ENCODE measurements at regions not wholly inside any gene's neighbourhood (a gene's known extent, or its start where the extent isn't known, plus 50 kb on each side); places are given as distances from the start of the nearest gene placed in this dataset.

DNA sequence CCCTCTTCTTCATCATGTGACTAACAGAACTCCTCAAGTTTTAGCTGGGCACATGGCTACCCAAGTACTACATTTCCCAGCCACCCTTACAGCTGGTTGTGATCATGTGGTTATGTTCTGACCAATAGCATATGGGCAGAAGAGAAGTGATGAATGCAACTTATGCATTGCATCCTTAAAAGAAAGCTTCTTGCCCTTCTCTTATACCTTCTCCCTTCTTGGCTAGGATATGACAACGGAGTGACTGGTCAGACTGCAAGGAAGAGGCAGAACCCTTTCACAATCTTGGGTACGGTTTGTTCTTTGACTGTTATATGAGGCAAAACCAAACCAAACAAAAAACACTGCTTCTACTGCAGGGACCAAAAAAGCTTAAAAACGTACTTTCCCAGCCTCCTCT is 66.5 kb upstream of the MAX start:
- no peaks in the 10 kb centered on the region for H3K36me3 ChIP-seq (replicated peaks in 1 of 2; ENCODE audit: insufficient read depth in 1 of 2, low read depth in 2 of 2)
- H3K4me3 ChIP-seq, result no peak overlapping the region
- no peak for DNase-seq
- intact Hi-C loops (cut with DNase I), result loop anchor here (5.0 kb wide), 1 partner anchor 658 kb away; no protein-coding TSS in a partner anchor
- peaks cover 0 to 8% of the 10 kb centered on the region in 2 donors for H3K27me3 ChIP-seq
- 68 to 70% methylated on average over 3 of the region's 3 CpGs for WGBS, 2 donors
- H3K4me1 ChIP-seq, result peaks cover 10% of the 10 kb centered on the region
- TF ChIP-seq, protein P1, sequence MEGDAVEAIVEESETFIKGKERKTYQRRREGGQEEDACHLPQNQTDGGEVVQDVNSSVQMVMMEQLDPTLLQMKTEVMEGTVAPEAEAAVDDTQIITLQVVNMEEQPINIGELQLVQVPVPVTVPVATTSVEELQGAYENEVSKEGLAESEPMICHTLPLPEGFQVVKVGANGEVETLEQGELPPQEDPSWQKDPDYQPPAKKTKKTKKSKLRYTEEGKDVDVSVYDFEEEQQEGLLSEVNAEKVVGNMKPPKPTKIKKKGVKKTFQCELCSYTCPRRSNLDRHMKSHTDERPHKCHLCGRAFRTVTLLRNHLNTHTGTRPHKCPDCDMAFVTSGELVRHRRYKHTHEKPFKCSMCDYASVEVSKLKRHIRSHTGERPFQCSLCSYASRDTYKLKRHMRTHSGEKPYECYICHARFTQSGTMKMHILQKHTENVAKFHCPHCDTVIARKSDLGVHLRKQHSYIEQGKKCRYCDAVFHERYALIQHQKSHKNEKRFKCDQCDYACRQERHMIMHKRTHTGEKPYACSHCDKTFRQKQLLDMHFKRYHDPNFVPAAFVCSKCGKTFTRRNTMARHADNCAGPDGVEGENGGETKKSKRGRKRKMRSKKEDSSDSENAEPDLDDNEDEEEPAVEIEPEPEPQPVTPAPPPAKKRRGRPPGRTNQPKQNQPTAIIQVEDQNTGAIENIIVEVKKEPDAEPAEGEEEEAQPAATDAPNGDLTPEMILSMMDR (IDR thresholded peaks at IDR 0.05), result no peak
- peak; percentile 10 for ATAC-seq
- H3K9me3 ChIP-seq, result no peaks in the 10 kb centered on the region
- no peak overlapping the region for H3K27ac ChIP-seq

DNA sequence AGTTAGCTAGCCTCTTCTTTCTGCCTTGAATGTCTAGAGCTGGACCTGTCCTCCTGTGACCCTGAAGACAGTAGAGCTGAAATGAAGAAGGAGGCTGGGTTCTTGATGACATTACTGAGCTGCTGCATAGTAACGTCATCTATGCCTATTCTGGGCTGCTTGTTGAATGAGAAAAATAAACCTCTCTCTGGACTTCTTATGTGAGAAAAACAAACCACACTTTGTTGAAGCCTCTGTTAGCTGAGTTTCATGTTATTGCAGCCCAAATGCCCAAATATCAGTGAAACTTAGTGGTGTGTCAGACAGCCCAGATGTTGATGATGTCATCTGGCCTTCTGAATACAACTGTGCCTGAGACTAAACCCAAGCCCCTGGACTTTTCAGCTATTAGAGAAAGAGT is 67.0 kb upstream of the MAX start:
- Histone ChIP-seq H3K36me3 (replicated peaks in 1 of 2; ENCODE audit: insufficient read depth in 1 of 2, low read depth in 2 of 2) (no peaks in the 10 kb centered on the region), H3K4me1 (peaks cover 10% of the 10 kb centered on the region), H3K4me3 (no peak overlapping the region), H3K27me3 (peaks cover 0 to 8% of the 10 kb centered on the region in 2 donors), H3K9me3 (no peaks in the 10 kb centered on the region), H3K27ac (no peak overlapping the region)
- ATAC-seq (no peak), DNase-seq (no peak)
- 78 to 80% methylated on average over 1 of the region's 1 CpG for WGBS, 2 donors
- TF ChIP-seq, protein P1 (IDR thresholded peaks at IDR 0.05), result no peak
- no peak for TF ChIP-seq POLR2A (IDR thresholded peaks at IDR 0.05)
- intact Hi-C loops (cut with DNase I), result loop anchor here (5.0 kb wide), 1 partner anchor 658 kb away; no protein-coding TSS in a partner anchor

DNA sequence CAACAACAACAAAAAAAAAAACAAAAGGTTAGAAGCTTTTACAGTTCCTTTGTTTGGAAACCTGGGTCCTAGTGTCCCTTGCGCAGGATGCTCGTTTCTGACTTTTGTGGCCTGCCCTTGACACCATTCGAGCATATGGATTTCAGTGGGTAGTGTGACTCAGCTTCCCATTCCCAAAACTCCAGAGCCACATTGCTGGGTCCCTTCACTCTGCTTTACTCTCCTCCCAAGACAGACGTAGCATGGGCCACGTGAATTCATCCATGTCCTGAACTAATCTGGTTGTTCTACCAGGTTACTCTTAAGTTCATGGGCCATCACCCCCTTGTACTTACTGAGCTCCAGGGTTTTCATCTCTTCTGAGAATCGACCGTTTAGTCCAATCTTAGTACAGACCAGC is 68.0 kb upstream of the MAX start:
- peaks cover 0 to 8% of the 10 kb centered on the region in 2 donors for H3K27me3 ChIP-seq
- WGBS, 2 donors, result 46 to 59% methylated on average over 7 of the region's 7 CpGs
- intact Hi-C loops (cut with DNase I), result no loop called here
- H3K4me1 ChIP-seq, result peaks cover 10% of the 10 kb centered on the region
- no peak overlapping the region for H3K4me3 ChIP-seq
- DNase-seq (no peak), ATAC-seq (peak; percentile 19)
- no peak for TF ChIP-seq POLR2A (IDR thresholded peaks at IDR 0.05)
- TF ChIP-seq, protein P1 (IDR thresholded peaks at IDR 0.05), result no peak
- H3K9me3 ChIP-seq, result no peaks in the 10 kb centered on the region
- H3K36me3 ChIP-seq (replicated peaks in 1 of 2; ENCODE audit: insufficient read depth in 1 of 2, low read depth in 2 of 2), result no peaks in the 10 kb centered on the region
- H3K27ac ChIP-seq, result no peak overlapping the region

DNA sequence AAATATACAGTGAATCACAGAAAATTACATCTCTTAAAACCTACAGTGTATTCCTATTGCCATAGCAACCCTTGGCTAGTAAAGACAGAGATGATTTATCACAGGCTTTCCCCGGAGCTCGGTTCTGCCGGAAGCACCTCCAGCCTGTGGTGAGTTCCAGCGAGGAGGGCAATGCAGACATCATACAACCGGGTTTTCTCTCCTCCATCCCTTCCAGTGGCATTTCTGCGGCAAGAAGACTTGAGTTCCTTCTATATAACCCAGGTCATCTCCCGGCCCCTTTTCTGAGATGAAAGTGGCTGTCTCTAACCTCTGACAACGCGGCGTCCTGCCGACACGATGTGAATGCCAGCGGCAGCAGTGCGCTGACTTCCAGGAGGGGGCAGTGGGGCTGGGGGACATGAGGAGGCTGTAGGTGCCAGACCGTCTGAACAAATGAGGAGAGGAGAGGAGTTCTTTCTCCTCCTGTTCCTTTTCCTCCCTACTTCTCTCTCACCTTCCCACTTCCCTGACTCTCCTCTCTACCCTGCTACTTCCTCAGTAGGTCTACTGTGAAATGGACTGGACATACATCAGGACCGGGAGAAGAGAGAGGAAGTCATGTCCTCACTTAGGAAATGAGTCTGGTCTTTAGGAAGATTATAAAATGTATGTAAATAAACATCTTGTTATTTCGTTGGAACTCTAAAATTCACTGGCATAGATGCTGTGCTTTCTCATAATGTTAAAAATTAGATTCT is 68.6 kb upstream of the MAX start:
- no peaks in the 10 kb centered on the region for H3K36me3 ChIP-seq (replicated peaks in 1 of 2; ENCODE audit: insufficient read depth in 1 of 2, low read depth in 2 of 2)
- ATAC-seq (peak; percentile 50), DNase-seq (peak; percentile 16 to 43 (median 28))
- H3K9me3 ChIP-seq, result no peaks in the 10 kb centered on the region
- H3K27me3 ChIP-seq, result peaks cover 0 to 8% of the 10 kb centered on the region in 2 donors
- H3K4me1 ChIP-seq, result peaks cover 10% of the 10 kb centered on the region
- no peak for TF ChIP-seq POLR2A (IDR thresholded peaks at IDR 0.05)
- TF ChIP-seq, protein P1 (IDR thresholded peaks at IDR 0.05), result peak in 4 of 7 experiments; percentile 17 to 37 (median 21)
- WGBS, 2 donors, result 8 to 11% methylated on average over 17 of the region's 17 CpGs
- no peak overlapping the region for H3K4me3 ChIP-seq
- H3K27ac ChIP-seq, result no peak overlapping the region
- intact Hi-C loops (cut with DNase I), result no loop called here

Data from body of pancreas (tissue), 4 donors.